ENCODE measurements at regions not wholly inside any gene's neighbourhood (a gene's known extent, or its start where the extent isn't known, plus 50 kb on each side); places are given as distances from the start of the nearest gene placed in this dataset.

DNA sequence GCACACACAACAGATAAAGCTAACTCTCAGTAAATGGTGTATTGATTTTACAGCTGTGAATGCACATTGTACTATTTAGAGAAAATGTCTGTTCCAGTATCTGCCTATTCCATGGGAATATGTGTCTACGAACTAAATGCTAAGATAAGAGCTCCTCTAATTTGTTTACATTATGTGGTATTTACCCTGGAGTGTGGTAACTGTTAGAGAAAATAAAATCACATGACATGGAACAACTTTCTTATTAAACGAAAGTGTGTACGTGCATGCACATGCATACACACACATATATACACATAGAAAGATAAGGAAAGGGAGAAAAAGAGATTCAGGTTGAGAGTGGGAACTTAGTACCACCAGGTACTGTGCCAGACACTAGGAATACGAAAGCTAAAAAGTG is 1151.7 kb upstream of the TENM4 start:
- TF ChIP-seq, protein P1, sequence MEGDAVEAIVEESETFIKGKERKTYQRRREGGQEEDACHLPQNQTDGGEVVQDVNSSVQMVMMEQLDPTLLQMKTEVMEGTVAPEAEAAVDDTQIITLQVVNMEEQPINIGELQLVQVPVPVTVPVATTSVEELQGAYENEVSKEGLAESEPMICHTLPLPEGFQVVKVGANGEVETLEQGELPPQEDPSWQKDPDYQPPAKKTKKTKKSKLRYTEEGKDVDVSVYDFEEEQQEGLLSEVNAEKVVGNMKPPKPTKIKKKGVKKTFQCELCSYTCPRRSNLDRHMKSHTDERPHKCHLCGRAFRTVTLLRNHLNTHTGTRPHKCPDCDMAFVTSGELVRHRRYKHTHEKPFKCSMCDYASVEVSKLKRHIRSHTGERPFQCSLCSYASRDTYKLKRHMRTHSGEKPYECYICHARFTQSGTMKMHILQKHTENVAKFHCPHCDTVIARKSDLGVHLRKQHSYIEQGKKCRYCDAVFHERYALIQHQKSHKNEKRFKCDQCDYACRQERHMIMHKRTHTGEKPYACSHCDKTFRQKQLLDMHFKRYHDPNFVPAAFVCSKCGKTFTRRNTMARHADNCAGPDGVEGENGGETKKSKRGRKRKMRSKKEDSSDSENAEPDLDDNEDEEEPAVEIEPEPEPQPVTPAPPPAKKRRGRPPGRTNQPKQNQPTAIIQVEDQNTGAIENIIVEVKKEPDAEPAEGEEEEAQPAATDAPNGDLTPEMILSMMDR (conservative IDR thresholded peaks at IDR 0.05; ENCODE audit: low read depth, low read length): no peak
- TF ChIP-seq NFE2L2 (IDR thresholded peaks at IDR 0.05; ENCODE audit: low read depth, low read length): no peak
- TF ChIP-seq MAFK (IDR thresholded peaks at IDR 0.05; ENCODE audit: low read depth, low read length): no peak
- no peak for TF ChIP-seq MXI1 (IDR thresholded peaks at IDR 0.05; ENCODE audit: borderline replicate concordance, low read depth, low read length)
- TF ChIP-seq BHLHE40 (IDR thresholded peaks at IDR 0.05; ENCODE audit: low read depth, low read length): no peak
- TF ChIP-seq SMC3 (IDR thresholded peaks at IDR 0.05; ENCODE audit: low read depth, low read length): no peak
- TF ChIP-seq ELK1 (IDR thresholded peaks at IDR 0.05; ENCODE audit: borderline replicate concordance, low read depth, low read length): no peak
- no peak for TF ChIP-seq RAD21 (IDR thresholded peaks at IDR 0.05; ENCODE audit: low read length)
- no peak for TF ChIP-seq RCOR1 (IDR thresholded peaks at IDR 0.05; ENCODE audit: insufficient replicate concordance, low read length)
- no peak for TF ChIP-seq POLR2A (IDR thresholded peaks at IDR 0.05; ENCODE audit: low read depth, low read length)
- TF ChIP-seq FOS (IDR thresholded peaks at IDR 0.05; ENCODE audit: low read depth, low read length): no peak
- TF ChIP-seq, protein P2, sequence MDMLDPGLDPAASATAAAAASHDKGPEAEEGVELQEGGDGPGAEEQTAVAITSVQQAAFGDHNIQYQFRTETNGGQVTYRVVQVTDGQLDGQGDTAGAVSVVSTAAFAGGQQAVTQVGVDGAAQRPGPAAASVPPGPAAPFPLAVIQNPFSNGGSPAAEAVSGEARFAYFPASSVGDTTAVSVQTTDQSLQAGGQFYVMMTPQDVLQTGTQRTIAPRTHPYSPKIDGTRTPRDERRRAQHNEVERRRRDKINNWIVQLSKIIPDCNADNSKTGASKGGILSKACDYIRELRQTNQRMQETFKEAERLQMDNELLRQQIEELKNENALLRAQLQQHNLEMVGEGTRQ (IDR thresholded peaks at IDR 0.05; ENCODE audit: low read depth, low read length): no peak
